Superior temporal gyrus (tissue), 1 donor: ENCODE measurements at regions not wholly inside any gene's neighbourhood (a gene's known extent, or its start where the extent isn't known, plus 50 kb on each side); places are given as distances from the start of the nearest gene placed in this dataset.

Experiments
- DNase-seq: peaks from one replicate; pipeline ENCODE4 v3.0.0-alpha.2; 2016; ENCODE audit errors: extremely low spot score

GRCh38 chr4:131044368-131044767 is 1948.4 kb downstream of the C4orf33 start:
- DNase-seq: no peak

GRCh38 chr4:131046821-131047220 is 1950.9 kb downstream of the C4orf33 start:
- DNase-seq: no peak

GRCh38 chr4:131052646-131053045 is 1956.7 kb downstream of the C4orf33 start:
- DNase-seq: no peak

- no peak for DNase-seq
Observed at GRCh38 chr4:131054489-131055019, 1958.6 kb downstream of the C4orf33 start.

GRCh38 chr4:131061734-131062133 is 1965.8 kb downstream of the C4orf33 start:
- DNase-seq: no peak

- DNase-seq: no peak
Observed at GRCh38 chr4:131063878-131064277, 1967.9 kb downstream of the C4orf33 start.

- no peak for DNase-seq
Observed at GRCh38 chr4:131081069-131081468, 1985.1 kb downstream of the C4orf33 start.

- no peak for DNase-seq
Observed at GRCh38 chr4:131084997-131085396, 1989.0 kb downstream of the C4orf33 start.

- peak; percentile 83 for DNase-seq
Observed at GRCh38 chr4:131091896-131092295, 1995.9 kb downstream of the C4orf33 start.

GRCh38 chr4:131093303-131093702 is 1997.4 kb downstream of the C4orf33 start:
- DNase-seq: no peak

GRCh38 chr4:131098976-131099375 is 2003.0 kb downstream of the C4orf33 start:
- no peak for DNase-seq

- no peak for DNase-seq
Observed at GRCh38 chr4:131113273-131113672, 2017.3 kb downstream of the C4orf33 start.

GRCh38 chr4:131113704-131114103 is 2017.8 kb downstream of the C4orf33 start:
- no peak for DNase-seq

GRCh38 chr4:131119661-131120060 is 2023.7 kb downstream of the C4orf33 start:
- no peak for DNase-seq

- DNase-seq: no peak
Observed at GRCh38 chr4:131137196-131137595, 2011.9 kb upstream of the PCDH10 start.

- DNase-seq: no peak
Observed at GRCh38 chr4:131159261-131159660, 1989.8 kb upstream of the PCDH10 start.

- no peak for DNase-seq
Observed at GRCh38 chr4:131192318-131192717, 1956.8 kb upstream of the PCDH10 start.

GRCh38 chr4:131207589-131207988 is 1941.5 kb upstream of the PCDH10 start:
- no peak for DNase-seq

- DNase-seq: no peak
Observed at GRCh38 chr4:131248314-131248713, 1900.8 kb upstream of the PCDH10 start.

GRCh38 chr4:131251321-131251720 is 1897.8 kb upstream of the PCDH10 start:
- DNase-seq: no peak

- no peak for DNase-seq
Observed at GRCh38 chr4:131257241-131257640, 1891.9 kb upstream of the PCDH10 start.

- peak; percentile 81 for DNase-seq
Observed at GRCh38 chr4:131258361-131258760, 1890.7 kb upstream of the PCDH10 start.

- DNase-seq: no peak
Observed at GRCh38 chr4:131288441-131288840, 1860.7 kb upstream of the PCDH10 start.

- DNase-seq: no peak
Observed at GRCh38 chr4:131296192-131296591, 1852.9 kb upstream of the PCDH10 start.
